Activated T-cell treated with anti-CD3 and anti-CD28 coated beads, Interleukin-2, amount 50 U/mL, for 24 hours (primary cell): ENCODE measurements at regions not wholly inside any gene's neighbourhood (a gene's known extent, or its start where the extent isn't known, plus 50 kb on each side); places are given as distances from the start of the nearest gene placed in this dataset.

Experiments
- DNase-seq: peaks from one replicate; pipeline ENCODE4 v3.0.0-alpha.2; 2020
- H3K27ac Mint-ChIP-seq: 2 replicates; pipeline ENCODE4 v1.8.0; 2020; ENCODE audit warnings: mild to moderate bottlenecking, mixed read lengths
- H3K27me3 Mint-ChIP-seq: 2 replicates; pipeline ENCODE4 v1.8.0; 2020; ENCODE audit warnings: mixed read lengths
- H3K36me3 Mint-ChIP-seq: 2 replicates; pipeline ENCODE4 v1.8.0; 2020; ENCODE audit warnings: low read depth, mixed read lengths
- H3K4me1 Mint-ChIP-seq: 2 replicates; pipeline ENCODE4 v1.8.0; 2020; ENCODE audit warnings: low read depth, mixed read lengths
- H3K4me3 Mint-ChIP-seq: 2 replicates; pipeline ENCODE4 v1.8.0; 2020; ENCODE audit warnings: mild to moderate bottlenecking, moderate library complexity, mixed read lengths
- H3K9me3 Mint-ChIP-seq: 2 replicates; pipeline ENCODE4 v1.8.0; 2020; ENCODE audit warnings: mixed read lengths

- Mint-ChIP-seq H3K27ac (no peak overlapping the region), H3K4me3 (no peak overlapping the region), H3K4me1 (peaks cover 5% of the 10 kb centered on the region), H3K27me3 (peaks cover 14% of the 10 kb centered on the region), H3K9me3 (peaks cover 9% of the 10 kb centered on the region), H3K36me3 (no peaks in the 10 kb centered on the region)
- DNase-seq: no peak
Observed at GRCh38 chr15:66928101-66928500, 137.3 kb upstream of the SMAD3 start.

GRCh38 chr15:66928784-66929183, 136.6 kb upstream of the SMAD3 start:
- no peak for DNase-seq
- no peak overlapping the region for H3K4me3 Mint-ChIP-seq
- no peaks in the 10 kb centered on the region for H3K36me3 Mint-ChIP-seq
- peaks cover 7% of the 10 kb centered on the region for H3K27me3 Mint-ChIP-seq
- H3K4me1 Mint-ChIP-seq: no peaks in the 10 kb centered on the region
- no peak overlapping the region for H3K27ac Mint-ChIP-seq
- H3K9me3 Mint-ChIP-seq: peaks cover 9% of the 10 kb centered on the region

GRCh38 chr15:66929843-66930402, 135.5 kb upstream of the SMAD3 start:
- Mint-ChIP-seq H3K9me3 (peaks cover 17% of the 10 kb centered on the region), H3K4me3 (no peak overlapping the region), H3K27ac (no peak overlapping the region)

GRCh38 chr15:66931768-66932633, 133.4 kb upstream of the SMAD3 start:
- DNase-seq: no peak
- Mint-ChIP-seq H3K27ac (no peak overlapping the region), H3K9me3 (peaks cover 17% of the 10 kb centered on the region), H3K4me1 (peaks cover 3% of the 10 kb centered on the region), H3K27me3 (peaks cover 7% of the 10 kb centered on the region), H3K4me3 (no peak overlapping the region), H3K36me3 (no peaks in the 10 kb centered on the region)

More at GRCh38 chr15:66929843-66930402, 135.5 kb upstream of the SMAD3 start:
- DNase-seq: no peak
- H3K36me3 Mint-ChIP-seq: no peaks in the 10 kb centered on the region
- no peaks in the 10 kb centered on the region for H3K4me1 Mint-ChIP-seq
- H3K27me3 Mint-ChIP-seq: peaks cover 7% of the 10 kb centered on the region

GRCh38 chr15:66932634-66933024, 132.8 kb upstream of the SMAD3 start:
- Mint-ChIP-seq H3K27me3 (peaks cover 7% of the 10 kb centered on the region), H3K27ac (no peak overlapping the region), H3K4me1 (peaks cover 3% of the 10 kb centered on the region), H3K4me3 (no peak overlapping the region), H3K9me3 (peaks cover 17% of the 10 kb centered on the region), H3K36me3 (no peaks in the 10 kb centered on the region)
- DNase-seq: peak; percentile 2

- H3K36me3 Mint-ChIP-seq: no peaks in the 10 kb centered on the region
- peaks cover 3% of the 10 kb centered on the region for H3K4me1 Mint-ChIP-seq
- peak; percentile 2 for DNase-seq
- peaks cover 17% of the 10 kb centered on the region for H3K9me3 Mint-ChIP-seq
- H3K4me3 Mint-ChIP-seq: no peak overlapping the region
- peaks cover 4% of the 10 kb centered on the region for H3K27me3 Mint-ChIP-seq
- no peak overlapping the region for H3K27ac Mint-ChIP-seq
Observed at GRCh38 chr15:66933932-66934867, 131.2 kb upstream of the SMAD3 start.

- H3K9me3 Mint-ChIP-seq: peaks cover 17% of the 10 kb centered on the region
- no peaks in the 10 kb centered on the region for H3K36me3 Mint-ChIP-seq
- peaks cover 4% of the 10 kb centered on the region for H3K4me1 Mint-ChIP-seq
- DNase-seq: peak; percentile 13
- H3K4me3 Mint-ChIP-seq: no peak overlapping the region
- no peak overlapping the region for H3K27ac Mint-ChIP-seq
- peaks cover 4% of the 10 kb centered on the region for H3K27me3 Mint-ChIP-seq
Observed at GRCh38 chr15:66934868-66935520, 130.4 kb upstream of the SMAD3 start.

GRCh38 chr15:66935688-66936087, 129.7 kb upstream of the SMAD3 start:
- Mint-ChIP-seq H3K4me3 (no peak overlapping the region), H3K27ac (no peak overlapping the region), H3K36me3 (no peaks in the 10 kb centered on the region), H3K9me3 (peaks cover 17% of the 10 kb centered on the region), H3K4me1 (peaks cover 11% of the 10 kb centered on the region), H3K27me3 (peaks cover 4% of the 10 kb centered on the region)
- DNase-seq: no peak

GRCh38 chr15:66936109-66936860, 129.1 kb upstream of the SMAD3 start:
- Mint-ChIP-seq H3K27ac (no peak overlapping the region), H3K4me3 (no peak overlapping the region), H3K27me3 (peaks cover 4% of the 10 kb centered on the region), H3K9me3 (peaks cover 17% of the 10 kb centered on the region), H3K36me3 (no peaks in the 10 kb centered on the region), H3K4me1 (peaks cover 14% of the 10 kb centered on the region)
- no peak for DNase-seq

- Mint-ChIP-seq H3K9me3 (peaks cover 17% of the 10 kb centered on the region), H3K27me3 (peaks cover 4% of the 10 kb centered on the region), H3K4me1 (peaks cover 14% of the 10 kb centered on the region), H3K27ac (no peak overlapping the region), H3K36me3 (no peaks in the 10 kb centered on the region), H3K4me3 (no peak overlapping the region)
- DNase-seq: no peak
Observed at GRCh38 chr15:66936861-66937582, 128.4 kb upstream of the SMAD3 start.

- DNase-seq: no peak
- H3K36me3 Mint-ChIP-seq: no peaks in the 10 kb centered on the region
- H3K9me3 Mint-ChIP-seq: peaks cover 17% of the 10 kb centered on the region
- H3K4me3 Mint-ChIP-seq: no peak overlapping the region
- H3K27ac Mint-ChIP-seq: no peak overlapping the region
- peaks cover 4% of the 10 kb centered on the region for H3K27me3 Mint-ChIP-seq
- H3K4me1 Mint-ChIP-seq: peaks cover 14% of the 10 kb centered on the region
Observed at GRCh38 chr15:66937588-66937987, 127.8 kb upstream of the SMAD3 start.

- H3K4me3 Mint-ChIP-seq: no peak overlapping the region
- peaks cover 13% of the 10 kb centered on the region for H3K9me3 Mint-ChIP-seq
- peaks cover 4% of the 10 kb centered on the region for H3K27me3 Mint-ChIP-seq
- H3K36me3 Mint-ChIP-seq: no peaks in the 10 kb centered on the region
- H3K27ac Mint-ChIP-seq: no peak overlapping the region
- DNase-seq: no peak
- H3K4me1 Mint-ChIP-seq: peaks cover 14% of the 10 kb centered on the region
Observed at GRCh38 chr15:66938114-66938830, 127.1 kb upstream of the SMAD3 start.

GRCh38 chr15:66939016-66939415, 126.4 kb upstream of the SMAD3 start:
- no peaks in the 10 kb centered on the region for H3K36me3 Mint-ChIP-seq
- peaks cover 4% of the 10 kb centered on the region for H3K27me3 Mint-ChIP-seq
- H3K4me1 Mint-ChIP-seq: peaks cover 14% of the 10 kb centered on the region
- no peak overlapping the region for H3K4me3 Mint-ChIP-seq
- H3K27ac Mint-ChIP-seq: no peak overlapping the region
- peaks cover 6% of the 10 kb centered on the region for H3K9me3 Mint-ChIP-seq
- DNase-seq: no peak
